HEK293 (cell line): ENCODE measurements at regions not wholly inside any gene's neighbourhood (a gene's known extent, or its start where the extent isn't known, plus 50 kb on each side); places are given as distances from the start of the nearest gene placed in this dataset.

Source experiments
- CTCF ChIA-PET: fragments of 350-600 bp; formaldehyde crosslinking; extraction: SDS; loops from one replicate; lab custom pipeline; 2021; ENCODE audit warnings: antibody characterized with exemption; lab: Yijun Ruan, JAX
- POLR2A ChIA-PET: fragments of 300-600 bp; formaldehyde crosslinking; extraction: SDS; loops from one replicate; lab custom pipeline; 2020; ENCODE audit warnings: antibody characterized with exemption, inconsistent platforms; lab: Yijun Ruan, JAX
- H3K27ac ChIP-seq: fragments of 200-500 bp; sonication (Bioruptor generic); 2 replicates; pipeline ENCODE4 v1.5.1; 2014; ENCODE audit warnings: low read depth, low read length, control low read depth, inconsistent platforms; ENCODE audit errors: extremely low read depth
- H3K36me3 ChIP-seq, 2 experiments: fragments of 200-500 bp in 1 of 2; sonication (Bioruptor generic) in 1 of 2; 1 replicate in 1 of 2; 2 replicates in 1 of 2; pipeline ENCODE4 v1.5.1; 2014 to 2017; ENCODE audit warnings: inconsistent platforms in 2 of 2, low read length in 2 of 2; ENCODE audit not compliant: control insufficient read depth in 2 of 2, insufficient read depth in 1 of 2
- H3K4me1 ChIP-seq: fragments of 200-500 bp; sonication (Bioruptor generic); 2 replicates; pipeline ENCODE4 v1.5.1; 2014; ENCODE audit warnings: mild to moderate bottlenecking, low read length, inconsistent platforms; ENCODE audit not compliant: control insufficient read depth, insufficient read depth
- H3K4me3 ChIP-seq: 2 replicates; pipeline ENCODE4 v1.5.1; 2011; ENCODE audit warnings: low read depth, mild to moderate bottlenecking, control low read depth, low read length, moderate library complexity
- H3K9me3 ChIP-seq: fragments of 200-500 bp; sonication (Bioruptor generic); 2 replicates; pipeline ENCODE4 v1.5.1; 2014; ENCODE audit warnings: low read depth, low read length, inconsistent platforms; ENCODE audit not compliant: control insufficient read depth, insufficient read depth
- INSM2 ChIP-seq: fragments of 450-650 bp; formaldehyde crosslinking; IDR thresholded peaks from 2 replicates; pipeline ENCODE4 v1.5.1; 2016; ENCODE audit warnings: missing biosample characterization, missing genetic modification characterization
- PRDM10 ChIP-seq: fragments of 450-650 bp; formaldehyde crosslinking; IDR thresholded peaks from 2 replicates; pipeline ENCODE4 v1.5.1; 2016; ENCODE audit warnings: missing biosample characterization, missing genetic modification characterization
- ZBTB49 ChIP-seq: fragments of 450-650 bp; formaldehyde crosslinking; IDR thresholded peaks from 2 replicates; pipeline ENCODE4 v1.5.1; 2016; ENCODE audit warnings: missing biosample characterization, missing genetic modification characterization, low read depth
- ZNF112 ChIP-seq: fragments of 450-650 bp; formaldehyde crosslinking; IDR thresholded peaks from 2 replicates; pipeline ENCODE4 v1.5.0; 2017; ENCODE audit warnings: missing biosample characterization, missing genetic modification characterization
- ZNF121 ChIP-seq: fragments of 450-650 bp; formaldehyde crosslinking; IDR thresholded peaks from 2 replicates; pipeline ENCODE4 v1.5.1; 2016; ENCODE audit warnings: missing biosample characterization, missing genetic modification characterization
- ZNF37A ChIP-seq: fragments of 450-650 bp; IDR thresholded peaks from 2 replicates; pipeline ENCODE4 v1.5.1; 2018; ENCODE audit warnings: missing biosample characterization, missing genetic modification characterization
- ZNF48 ChIP-seq: fragments of 450-650 bp; formaldehyde crosslinking; IDR thresholded peaks from 2 replicates; pipeline ENCODE4 v1.5.1; 2016; ENCODE audit warnings: missing biosample characterization, missing genetic modification characterization
- ZNF626 ChIP-seq: fragments of 450-650 bp; sonication (Bioruptor Pico); formaldehyde crosslinking; IDR thresholded peaks from 2 replicates; pipeline ENCODE4 v1.5.1; 2018; ENCODE audit warnings: missing biosample characterization, missing genetic modification characterization, inconsistent platforms
- ZNF830 ChIP-seq: fragments of 450-650 bp; IDR thresholded peaks from 2 replicates; pipeline ENCODE4 v1.5.0; 2018; ENCODE audit warnings: missing biosample characterization, missing genetic modification characterization, low read depth, mild to moderate bottlenecking, moderate library complexity
- ZNF837 ChIP-seq: fragments of 450-650 bp; formaldehyde crosslinking; IDR thresholded peaks from 2 replicates; pipeline ENCODE4 v1.5.1; 2016; ENCODE audit warnings: missing biosample characterization, missing genetic modification characterization
- ZSCAN5A ChIP-seq: fragments of 450-650 bp; formaldehyde crosslinking; IDR thresholded peaks from 2 replicates; pipeline ENCODE4 v1.5.1; 2016; ENCODE audit warnings: missing biosample characterization, missing genetic modification characterization
- TF ChIP-seq, protein P1 (sequence below): fragments of 450-650 bp; formaldehyde crosslinking; IDR thresholded peaks from 2 replicates; pipeline ENCODE4 v1.5.1; 2016; ENCODE audit warnings: missing biosample characterization, missing genetic modification characterization
- TF ChIP-seq, protein P2 (sequence below): fragments of 450-650 bp; formaldehyde crosslinking; conservative IDR thresholded peaks from 2 replicates; pipeline ENCODE4 v1.5.1; 2016; ENCODE audit warnings: low read depth, missing biosample characterization, missing genetic modification characterization

- no peak for TF ChIP-seq ZSCAN5A (tag by site-specific recombination)
- no peak for TF ChIP-seq INSM2 (tag by site-specific recombination)
- no peak for TF ChIP-seq ZNF37A (tag by site-specific recombination)
- no peak for TF ChIP-seq ZNF48 (tag by site-specific recombination)
- no peak for TF ChIP-seq ZNF112 (tag by site-specific recombination)
- no peak for TF ChIP-seq ZNF626
- TF ChIP-seq ZBTB49 (tag by site-specific recombination) = no peak
- no peak for TF ChIP-seq PRDM10 (tag by site-specific recombination)
Observed at GRCh38 chr4:180603791-180604190, 1639.4 kb upstream of the TENM3 start (continued).

DNA sequence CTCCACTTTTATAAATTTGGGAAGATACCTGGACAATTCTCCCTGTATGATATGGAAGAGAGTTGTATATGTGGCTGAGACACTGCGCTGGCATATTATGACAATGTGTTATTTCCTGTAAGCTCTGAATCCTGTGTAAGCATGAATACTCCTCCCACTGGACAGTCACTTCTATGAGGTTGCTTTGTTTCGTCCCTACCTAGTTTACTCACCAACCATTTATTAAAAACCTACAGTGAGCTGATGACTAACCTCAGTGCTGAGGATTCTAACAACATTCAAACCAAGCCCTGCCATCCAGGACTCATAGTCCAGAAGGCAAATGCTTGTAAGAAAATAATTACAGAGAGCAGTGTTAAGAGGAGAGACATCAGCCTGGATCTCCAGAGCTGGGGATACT is 1632.9 kb upstream of the TENM3 start:
- Histone ChIP-seq H3K9me3 (no peaks in the 10 kb centered on the region), H3K4me3 (no peak overlapping the region), H3K4me1 (no peaks in the 10 kb centered on the region), H3K36me3 (no peaks in the 10 kb centered on the region), H3K27ac (no peak overlapping the region)
- CTCF ChIA-PET = interaction anchor here (0.6 kb wide), 1 partner anchor 230 kb away, joined by 3 read pairs; no protein-coding TSS in a partner anchor
- POLR2A ChIA-PET = no interaction called here
- TF ChIP-seq, protein P1, sequence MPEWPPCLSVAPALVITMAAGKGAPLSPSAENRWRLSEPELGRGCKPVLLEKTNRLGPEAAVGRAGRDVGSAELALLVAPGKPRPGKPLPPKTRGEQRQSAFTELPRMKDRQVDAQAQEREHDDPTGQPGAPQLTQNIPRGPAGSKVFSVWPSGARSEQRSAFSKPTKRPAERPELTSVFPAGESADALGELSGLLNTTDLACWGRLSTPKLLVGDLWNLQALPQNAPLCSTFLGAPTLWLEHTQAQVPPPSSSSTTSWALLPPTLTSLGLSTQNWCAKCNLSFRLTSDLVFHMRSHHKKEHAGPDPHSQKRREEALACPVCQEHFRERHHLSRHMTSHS (tag by site-specific recombination) = no peak
- no peak for TF ChIP-seq ZNF121 (tag by site-specific recombination)

DNA sequence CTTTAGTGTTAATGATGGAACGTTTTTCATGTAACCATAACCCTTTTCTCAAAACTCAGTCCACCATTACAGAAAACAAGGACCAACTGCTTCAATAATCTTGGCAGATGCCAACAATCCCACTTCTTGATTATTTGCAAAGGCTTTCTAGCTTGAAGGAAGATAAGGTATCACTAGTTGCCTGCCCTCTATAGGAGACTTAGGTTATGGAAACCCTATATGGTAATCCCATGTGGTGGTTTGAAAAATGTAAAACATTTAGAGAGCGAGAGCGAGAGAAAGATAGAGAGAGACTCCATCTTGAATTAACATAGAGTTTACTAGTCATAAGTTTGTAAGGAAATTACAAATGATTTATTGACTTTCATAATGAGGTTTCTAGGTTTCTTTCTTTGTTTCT is 1627.5 kb upstream of the TENM3 start:
- TF ChIP-seq ZNF830 (no peak), ZNF837 (tag by site-specific recombination) (no peak)
- TF ChIP-seq, protein P2, sequence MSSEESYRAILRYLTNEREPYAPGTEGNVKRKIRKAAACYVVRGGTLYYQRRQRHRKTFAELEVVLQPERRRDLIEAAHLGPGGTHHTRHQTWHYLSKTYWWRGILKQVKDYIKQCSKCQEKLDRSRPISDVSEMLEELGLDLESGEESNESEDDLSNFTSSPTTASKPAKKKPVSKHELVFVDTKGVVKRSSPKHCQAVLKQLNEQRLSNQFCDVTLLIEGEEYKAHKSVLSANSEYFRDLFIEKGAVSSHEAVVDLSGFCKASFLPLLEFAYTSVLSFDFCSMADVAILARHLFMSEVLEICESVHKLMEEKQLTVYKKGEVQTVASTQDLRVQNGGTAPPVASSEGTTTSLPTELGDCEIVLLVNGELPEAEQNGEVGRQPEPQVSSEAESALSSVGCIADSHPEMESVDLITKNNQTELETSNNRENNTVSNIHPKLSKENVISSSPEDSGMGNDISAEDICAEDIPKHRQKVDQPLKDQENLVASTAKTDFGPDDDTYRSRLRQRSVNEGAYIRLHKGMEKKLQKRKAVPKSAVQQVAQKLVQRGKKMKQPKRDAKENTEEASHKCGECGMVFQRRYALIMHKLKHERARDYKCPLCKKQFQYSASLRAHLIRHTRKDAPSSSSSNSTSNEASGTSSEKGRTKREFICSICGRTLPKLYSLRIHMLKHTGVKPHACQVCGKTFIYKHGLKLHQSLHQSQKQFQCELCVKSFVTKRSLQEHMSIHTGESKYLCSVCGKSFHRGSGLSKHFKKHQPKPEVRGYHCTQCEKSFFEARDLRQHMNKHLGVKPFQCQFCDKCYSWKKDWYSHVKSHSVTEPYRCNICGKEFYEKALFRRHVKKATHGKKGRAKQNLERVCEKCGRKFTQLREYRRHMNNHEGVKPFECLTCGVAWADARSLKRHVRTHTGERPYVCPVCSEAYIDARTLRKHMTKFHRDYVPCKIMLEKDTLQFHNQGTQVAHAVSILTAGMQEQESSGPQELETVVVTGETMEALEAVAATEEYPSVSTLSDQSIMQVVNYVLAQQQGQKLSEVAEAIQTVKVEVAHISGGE (tag by site-specific recombination) = no peak
- Histone ChIP-seq H3K27ac (no peak overlapping the region), H3K4me3 (no peak overlapping the region), H3K4me1 (no peaks in the 10 kb centered on the region), H3K9me3 (no peaks in the 10 kb centered on the region), H3K36me3 (no peaks in the 10 kb centered on the region)
- ChIA-PET POLR2A (no interaction called here), CTCF (interaction anchor here (0.5 to 0.9 kb wide), 4 partner anchors 9 to 1221 kb away, joined by 3 to 4 read pairs (median 3); no protein-coding TSS in a partner anchor)
